ENCODE measurements at regions not wholly inside any gene's neighbourhood (a gene's known extent, or its start where the extent isn't known, plus 50 kb on each side); places are given as distances from the start of the nearest gene placed in this dataset.

- no peak for DNase-seq
Observed at GRCh38 chr10:130407052-130407451, 270.9 kb downstream of the GLRX3 start.

- no peak for DNase-seq
Observed at GRCh38 chr10:130409331-130409730, 273.1 kb downstream of the GLRX3 start.

- DNase-seq, result no peak
Observed at GRCh38 chr10:130409931-130410330, 273.7 kb downstream of the GLRX3 start.

GRCh38 chr10:130411496-130412085 is 275.4 kb downstream of the GLRX3 start:
- no peak for DNase-seq

- DNase-seq, result no peak
Observed at GRCh38 chr10:130412317-130412716, 276.1 kb downstream of the GLRX3 start.

GRCh38 chr10:130416334-130417150 is 280.4 kb downstream of the GLRX3 start:
- no peak for DNase-seq

- DNase-seq, result no peak
Observed at GRCh38 chr10:130418731-130419130, 282.5 kb downstream of the GLRX3 start.

GRCh38 chr10:130421909-130422308 is 285.7 kb downstream of the GLRX3 start:
- DNase-seq, result no peak

GRCh38 chr10:130422366-130423324 is 286.5 kb downstream of the GLRX3 start:
- DNase-seq, result no peak

GRCh38 chr10:130423455-130424305 is 287.5 kb downstream of the GLRX3 start:
- no peak for DNase-seq

- no peak for DNase-seq
Observed at GRCh38 chr10:130424418-130424817, 288.2 kb downstream of the GLRX3 start.

- no peak for DNase-seq
Observed at GRCh38 chr10:130425169-130425568, 289.0 kb downstream of the GLRX3 start.

- DNase-seq, result no peak
Observed at GRCh38 chr10:130425881-130426435, 289.8 kb downstream of the GLRX3 start.

GRCh38 chr10:130427216-130427722 is 291.1 kb downstream of the GLRX3 start:
- DNase-seq, result no peak

GRCh38 chr10:130428936-130429335 is 292.7 kb downstream of the GLRX3 start:
- no peak for DNase-seq

GRCh38 chr10:130429809-130430208 is 293.6 kb downstream of the GLRX3 start:
- no peak for DNase-seq

GRCh38 chr10:130430291-130430690 is 294.1 kb downstream of the GLRX3 start:
- DNase-seq, result no peak

- no peak for DNase-seq
Observed at GRCh38 chr10:130430852-130431704, 294.9 kb downstream of the GLRX3 start.

GRCh38 chr10:130432271-130432670 is 296.1 kb downstream of the GLRX3 start:
- no peak for DNase-seq

GRCh38 chr10:130432850-130433249 is 296.7 kb downstream of the GLRX3 start:
- no peak for DNase-seq

Measured in activated naive CD4-positive, alpha-beta T cell (primary cell).